ENCODE measurements at regions not wholly inside any gene's neighbourhood (a gene's known extent, or its start where the extent isn't known, plus 50 kb on each side); places are given as distances from the start of the nearest gene placed in this dataset.
A peak's percentile ranks its signal among the peaks of the same experiment; 100 is the strongest.

DNA sequence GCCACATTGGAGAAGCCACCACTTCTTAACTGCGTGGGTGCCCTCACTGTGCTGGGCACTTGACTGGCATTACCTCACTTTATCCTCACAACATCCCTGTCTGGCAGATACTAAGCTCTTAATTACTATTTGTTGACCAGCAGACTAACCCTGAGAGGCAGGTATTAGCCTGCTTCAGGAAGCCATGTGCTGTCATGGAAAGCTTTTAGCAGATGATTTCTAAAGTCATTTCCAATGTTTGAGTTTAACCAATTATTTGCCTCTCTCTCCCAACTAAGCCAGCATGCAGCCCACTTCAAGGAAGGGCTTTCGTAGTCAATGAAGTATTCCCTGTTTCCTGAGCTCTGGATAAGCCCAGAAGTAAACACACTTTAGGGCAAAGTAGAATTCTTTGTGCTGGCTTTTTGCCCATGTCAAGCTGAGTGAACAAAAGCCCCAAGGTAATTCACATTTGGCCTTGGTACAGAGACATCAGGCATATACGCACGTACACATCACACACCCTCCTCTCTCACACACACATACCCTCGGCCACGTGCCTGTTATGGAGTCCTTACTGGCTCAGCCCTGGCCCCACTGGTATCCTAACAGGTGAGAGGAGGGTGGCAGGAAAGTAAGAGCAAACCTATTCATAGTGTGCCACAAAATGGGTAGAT lies 108.6 kb downstream of the C1D start (continued):
- TF ChIP-seq NFAT5 (CRISPR knock-in tag; IDR thresholded peaks at IDR 0.05) = no peak
- TF ChIP-seq ZNF124 (CRISPR knock-in tag; IDR thresholded peaks at IDR 0.05) = no peak
- peak; percentile 80 for TF ChIP-seq ZNF605 (CRISPR knock-in tag; IDR thresholded peaks at IDR 0.05)
- no peak for TF ChIP-seq RBM22 (optimal IDR thresholded peaks at IDR 0.05; ENCODE audit: low read length)
- no peak for TF ChIP-seq RFX5 (IDR thresholded peaks at IDR 0.05; ENCODE audit: low read depth, low read length)
- TF ChIP-seq ESRRA (CRISPR knock-in tag; IDR thresholded peaks at IDR 0.05; ENCODE audit: low read depth) = no peak
- no peak for TF ChIP-seq TCF12 (IDR thresholded peaks at IDR 0.05)
- 0 out of 2 replicates have a peak, but pooled peaks have one; percentile 9 for TF ChIP-seq TCF12 (CRISPR knock-in tag; IDR thresholded peaks at IDR 0.05)
- TF ChIP-seq ATF7 (IDR thresholded peaks at IDR 0.05) = no peak
- no peak for TF ChIP-seq ATF7 (CRISPR knock-in tag; IDR thresholded peaks at IDR 0.05)
- no peak for TF ChIP-seq SALL2 (CRISPR knock-in tag; IDR thresholded peaks at IDR 0.05)
- TF ChIP-seq RBM39 (IDR thresholded peaks at IDR 0.05; ENCODE audit: low read depth, low read length, poor library complexity, severe bottlenecking) = no peak
- no peak for TF ChIP-seq ZNF792 (CRISPR knock-in tag; IDR thresholded peaks at IDR 0.05)
- TF ChIP-seq YY1 (IDR thresholded peaks at IDR 0.05; ENCODE audit: insufficient read depth, insufficient replicate concordance, low read depth, low read length) = no peak
- no peak for TF ChIP-seq ZSCAN30 (CRISPR knock-in tag; IDR thresholded peaks at IDR 0.05)
- peak; percentile 88 for TF ChIP-seq AHDC1 (CRISPR knock-in tag; IDR thresholded peaks at IDR 0.05; ENCODE audit: borderline replicate concordance)
- peak; percentile 22; the same call in 1 of the 2 replicates for TF ChIP-seq ZNF350 (CRISPR knock-in tag; IDR thresholded peaks at IDR 0.05; ENCODE audit: borderline replicate concordance, low read depth)
- TF ChIP-seq GZF1 (CRISPR knock-in tag; IDR thresholded peaks at IDR 0.05) = no peak
- TF ChIP-seq SKI (IDR thresholded peaks at IDR 0.05; ENCODE audit: partially characterized antibody) = no peak
- TF ChIP-seq, protein P1, sequence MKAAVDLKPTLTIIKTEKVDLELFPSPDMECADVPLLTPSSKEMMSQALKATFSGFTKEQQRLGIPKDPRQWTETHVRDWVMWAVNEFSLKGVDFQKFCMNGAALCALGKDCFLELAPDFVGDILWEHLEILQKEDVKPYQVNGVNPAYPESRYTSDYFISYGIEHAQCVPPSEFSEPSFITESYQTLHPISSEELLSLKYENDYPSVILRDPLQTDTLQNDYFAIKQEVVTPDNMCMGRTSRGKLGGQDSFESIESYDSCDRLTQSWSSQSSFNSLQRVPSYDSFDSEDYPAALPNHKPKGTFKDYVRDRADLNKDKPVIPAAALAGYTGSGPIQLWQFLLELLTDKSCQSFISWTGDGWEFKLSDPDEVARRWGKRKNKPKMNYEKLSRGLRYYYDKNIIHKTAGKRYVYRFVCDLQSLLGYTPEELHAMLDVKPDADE (CRISPR knock-in tag; IDR thresholded peaks at IDR 0.05) = no peak
